Activated CD4-positive, alpha-beta T cell treated with anti-CD3 and anti-CD28 coated beads for 4 hours (primary cell): ENCODE measurements at regions not wholly inside any gene's neighbourhood (a gene's known extent, or its start where the extent isn't known, plus 50 kb on each side); places are given as distances from the start of the nearest gene placed in this dataset.

Source experiments
- DNase-seq, 2 donors: peaks; one replicate each; pipeline ENCODE4 v3.0.0-alpha.2; 2020

DNA sequence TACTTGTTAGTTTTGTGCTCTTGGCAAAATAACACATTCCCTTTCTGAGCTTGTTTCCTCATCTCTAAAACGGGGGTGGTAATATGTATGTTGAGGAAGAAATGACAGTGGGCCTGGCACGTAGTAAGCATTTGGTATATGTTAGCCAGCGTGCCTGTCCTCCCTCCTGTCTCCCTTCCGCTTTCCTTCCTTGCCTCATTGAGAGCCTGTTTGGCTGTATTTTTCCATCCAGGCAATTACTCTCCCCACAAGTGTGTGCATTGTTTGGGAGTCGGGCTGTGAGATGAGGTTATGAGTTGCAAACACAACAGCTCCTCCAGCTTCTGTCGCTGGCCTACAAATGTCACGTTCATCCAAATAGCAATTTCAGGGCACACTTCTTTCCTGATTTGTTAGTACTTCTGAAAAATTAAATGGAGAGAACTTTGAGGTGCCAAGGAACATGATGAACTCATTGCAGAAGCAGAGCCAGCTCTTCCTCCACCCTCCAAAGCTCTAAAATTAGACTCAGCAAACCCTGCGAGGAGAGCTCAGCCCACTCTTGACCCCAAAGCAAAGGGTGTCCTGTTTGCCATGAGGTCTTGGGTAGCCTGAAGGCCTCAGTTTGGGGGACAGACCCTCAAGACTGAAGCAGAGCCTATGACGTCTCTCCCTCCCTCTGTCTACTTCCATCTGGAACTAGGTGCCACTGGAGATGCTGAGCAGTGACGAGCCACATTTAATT is 50.7 kb upstream of the TOX2 start:
- DNase-seq = no peak

DNA sequence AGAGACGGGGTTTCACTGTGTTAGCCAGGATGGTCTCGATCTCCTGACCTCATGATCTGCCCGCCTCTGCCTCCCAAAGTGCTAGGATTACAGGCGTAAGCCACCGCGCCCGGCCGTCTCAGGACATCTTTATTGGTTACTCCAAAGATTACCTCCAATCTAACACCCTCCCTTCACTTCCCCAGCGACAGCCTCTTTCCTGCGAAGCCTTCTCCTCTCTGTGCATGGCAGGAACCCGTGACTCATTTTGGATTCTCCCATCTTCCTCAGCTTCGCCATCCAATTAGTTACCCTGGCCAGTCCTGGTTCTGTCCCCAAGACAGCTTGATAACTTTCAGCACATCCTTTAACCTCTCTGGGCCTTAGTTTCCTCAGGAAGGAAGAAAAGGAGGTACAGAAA is 51.3 kb upstream of the TOX2 start:
- no peak for DNase-seq

GRCh38 chr20:43862438-43862837 is 52.2 kb upstream of the TOX2 start:
- no peak for DNase-seq

DNA sequence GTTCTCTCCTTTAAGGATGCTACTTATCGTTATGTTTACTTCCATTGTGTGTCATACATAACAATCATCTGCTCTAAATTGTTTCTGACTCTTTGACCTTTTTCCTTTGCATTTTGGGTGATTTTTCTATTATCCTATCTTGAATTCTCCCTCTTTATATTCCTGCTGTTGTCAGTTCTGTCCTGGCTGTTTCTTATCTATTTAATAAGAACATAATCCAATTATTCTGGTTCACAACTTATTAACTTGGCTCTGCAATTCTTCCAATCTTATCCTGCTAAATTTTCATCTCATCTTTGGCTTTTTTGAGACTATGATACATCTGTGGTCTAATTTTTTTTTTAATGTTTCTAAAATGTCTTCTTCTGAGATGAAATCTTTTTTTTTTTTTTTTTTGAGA is 54.7 kb upstream of the TOX2 start:
- no peak for DNase-seq

GRCh38 chr20:43857932-43858331 is 56.7 kb upstream of the TOX2 start:
- DNase-seq = no peak

DNA sequence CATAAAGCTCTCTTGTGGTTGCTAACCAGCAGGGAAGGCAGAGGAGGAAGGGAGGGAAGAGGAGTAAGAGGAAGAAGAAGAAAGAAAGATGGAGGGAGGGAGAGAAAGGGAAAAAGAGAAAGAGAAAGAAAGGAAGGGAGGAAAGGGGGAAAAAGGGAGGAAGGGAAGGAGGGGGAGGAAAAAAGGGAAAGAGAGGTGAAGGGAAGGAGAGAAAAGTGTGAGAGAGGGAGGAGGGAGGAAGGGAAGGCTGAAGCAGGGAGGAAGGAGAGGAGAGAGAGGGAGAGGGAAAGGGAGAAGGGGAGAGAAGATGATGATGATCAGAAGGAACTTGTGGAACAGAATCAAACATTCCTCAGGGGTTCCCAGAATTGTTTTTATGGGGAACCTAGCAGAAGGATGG is 57.5 kb upstream of the TOX2 start:
- DNase-seq = no peak

DNA sequence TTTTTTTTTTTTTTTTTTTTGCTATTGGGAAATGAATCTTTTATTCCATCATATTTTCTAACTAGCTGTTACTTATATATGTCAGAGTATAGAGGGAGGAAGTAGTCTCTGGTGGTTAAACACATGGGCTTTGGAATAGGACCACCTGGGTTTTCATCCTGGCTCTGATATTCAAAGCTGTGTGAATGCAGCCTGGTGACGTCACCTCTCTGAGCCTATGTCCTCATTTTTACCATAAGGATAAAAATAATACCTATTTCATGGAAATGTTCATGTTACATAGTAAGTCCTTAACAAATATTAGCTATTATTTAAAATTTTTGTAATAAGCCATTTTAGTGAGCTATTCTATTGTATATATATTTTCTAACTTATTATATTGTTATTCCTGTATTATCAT is 58.8 kb upstream of the TOX2 start:
- DNase-seq = no peak

DNA sequence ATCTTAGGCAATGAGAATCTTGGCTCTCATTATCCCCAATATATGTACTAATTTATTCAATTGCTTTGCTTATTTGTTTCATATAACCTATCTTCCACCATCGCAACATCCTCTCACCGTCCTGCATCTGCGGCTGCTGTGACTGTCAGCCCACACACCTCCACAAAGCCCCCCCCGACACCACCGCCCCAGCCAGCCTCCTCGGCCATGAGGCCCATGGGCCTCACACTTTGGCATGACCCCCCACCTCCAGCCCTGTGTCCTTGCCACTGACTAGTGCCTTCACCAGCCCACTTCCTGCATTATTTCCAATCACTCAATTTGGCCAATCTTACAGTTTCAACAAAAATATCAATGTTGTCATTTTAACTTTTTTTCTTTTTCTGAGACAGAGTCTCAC is 60.7 kb upstream of the TOX2 start:
- DNase-seq = no peak

GRCh38 chr20:43853174-43853803 is 61.4 kb upstream of the TOX2 start:
- DNase-seq = no peak

GRCh38 chr20:43849496-43850186 is 65.0 kb upstream of the TOX2 start:
- no peak for DNase-seq

DNA sequence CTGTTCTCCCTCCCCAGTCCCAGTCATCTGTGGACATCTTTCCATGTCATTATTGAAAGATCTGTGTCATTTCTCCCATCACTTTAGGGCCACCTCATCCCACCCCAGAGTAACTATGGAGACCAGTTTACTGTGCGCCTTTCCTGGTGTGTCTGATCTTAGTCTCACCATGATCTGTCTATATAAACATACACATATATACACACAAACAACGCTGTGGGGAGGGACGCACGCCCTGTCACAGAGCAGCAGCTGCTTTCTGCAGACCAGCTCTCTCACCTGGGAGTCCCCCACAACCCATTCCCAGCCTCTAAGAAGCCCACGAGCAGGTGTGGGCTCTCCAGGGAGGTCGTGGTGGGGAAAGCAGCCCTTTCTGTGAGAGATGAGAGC is 68.1 kb upstream of the TOX2 start:
- no peak for DNase-seq

- no peak for DNase-seq
Measured at GRCh38 chr20:43844778-43845614, 69.7 kb upstream of the TOX2 start.

DNA sequence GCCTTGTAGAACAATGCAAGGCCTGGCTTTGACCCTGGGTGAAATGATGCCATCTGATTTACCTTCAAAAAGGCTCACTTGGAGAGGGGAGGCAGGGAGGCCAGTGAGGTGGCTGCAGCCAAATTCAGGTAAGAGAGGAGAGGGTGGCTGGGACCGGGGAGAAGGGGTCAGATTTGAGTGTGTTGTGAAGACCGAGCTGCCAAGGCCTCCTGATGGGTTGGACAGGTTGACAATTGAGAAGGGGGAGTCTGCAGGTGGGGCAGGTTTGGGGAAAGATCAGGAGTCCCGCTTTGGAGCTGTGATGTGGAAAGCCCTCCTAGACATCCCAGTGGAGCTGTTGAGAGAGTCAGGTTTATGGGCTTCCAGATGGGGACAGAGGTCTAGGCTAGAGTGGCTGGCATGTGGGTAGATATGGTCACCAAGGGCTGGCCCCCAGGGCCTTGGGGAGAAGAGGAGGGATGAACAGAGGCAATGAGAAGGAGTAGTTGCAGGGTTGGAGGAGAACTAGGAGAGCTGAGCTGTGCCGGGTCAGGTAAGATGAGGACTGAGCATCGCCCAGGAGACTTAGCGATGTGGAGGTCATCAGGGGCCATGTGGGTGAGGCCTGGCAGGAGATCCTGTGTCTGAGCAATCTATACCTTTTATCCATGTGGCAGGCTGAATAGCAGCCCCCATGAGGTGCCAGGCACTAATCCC is 70.5 kb upstream of the TOX2 start:
- DNase-seq = no peak

- DNase-seq = no peak
Measured at GRCh38 chr20:43843096-43843964, 71.3 kb upstream of the TOX2 start.

DNA sequence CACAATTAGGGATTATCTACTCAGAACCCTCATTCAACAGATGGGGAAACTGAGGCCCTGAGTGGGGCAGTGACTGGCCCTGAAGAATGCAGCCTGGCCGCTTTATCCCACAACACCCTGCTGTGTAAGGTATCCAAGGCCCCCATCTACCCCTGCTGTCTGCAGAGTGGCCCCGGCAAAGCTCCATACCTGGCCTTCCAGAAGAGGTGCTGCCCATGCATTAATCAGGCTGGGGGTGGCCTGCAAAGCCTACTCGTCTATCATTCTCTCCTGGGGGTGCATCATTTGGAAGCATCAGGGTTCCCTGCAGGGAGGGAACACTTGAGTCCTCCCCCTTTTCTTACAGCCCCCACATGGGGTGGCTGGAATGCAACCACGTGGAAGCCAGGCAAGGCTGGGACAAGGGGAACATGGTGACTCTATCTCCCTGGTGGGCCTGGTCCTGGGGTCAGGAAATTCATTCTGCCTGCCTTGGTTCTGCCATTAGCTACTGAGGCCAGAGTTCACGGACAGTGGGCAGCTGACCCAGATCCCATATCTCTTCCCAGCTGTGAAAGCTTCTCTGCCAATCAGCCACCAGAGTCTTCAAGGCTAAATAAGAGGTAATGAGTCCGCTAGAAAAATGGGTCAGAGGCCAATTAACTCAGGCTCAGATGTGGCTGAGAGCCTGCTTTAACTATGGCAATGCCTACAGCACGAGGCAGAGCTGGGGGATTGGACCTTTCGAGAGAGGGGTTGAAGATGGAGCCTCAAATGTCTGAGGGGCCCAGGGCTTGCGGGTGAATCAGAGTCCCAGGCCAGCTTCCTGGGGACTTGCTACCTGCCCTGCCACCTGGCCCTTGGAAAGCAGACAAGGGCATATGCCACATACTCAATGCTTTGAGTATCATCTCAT is 72.3 kb upstream of the TOX2 start:
- no peak for DNase-seq

- peak; percentile 15 to 25 for DNase-seq
Measured at GRCh38 chr20:43840382-43841070, 74.1 kb upstream of the TOX2 start.

GRCh38 chr20:43839793-43840199 is 74.9 kb upstream of the TOX2 start:
- no peak for DNase-seq

- DNase-seq = no peak
Measured at GRCh38 chr20:43838703-43839060, 76.0 kb upstream of the TOX2 start.

GRCh38 chr20:43837856-43838702 is 76.6 kb upstream of the TOX2 start:
- no peak for DNase-seq
